Astrocyte (in vitro differentiated cells and primary cell): ENCODE measurements at regions not wholly inside any gene's neighbourhood (a gene's known extent, or its start where the extent isn't known, plus 50 kb on each side); places are given as distances from the start of the nearest gene placed in this dataset.

ENCODE experiments used
- DNase-seq: peaks from one replicate; pipeline ENCODE4 v3.0.0-alpha.2; 2010; ENCODE audit warnings: low read depth
- FAIRE-seq: peaks from 2 replicates; lab custom pipeline; 2011; peaks lifted over from hg19 to GRCh38; lab: Jason Lieb, UNC
- H2AFZ ChIP-seq: 2 replicates; pipeline ENCODE4 v1.6.0; 2012; ENCODE audit warnings: low read depth, low read length, inconsistent platforms
- H3K27ac ChIP-seq: 2 replicates; pipeline ENCODE4 v1.5.1; 2011; ENCODE audit warnings: low read depth, low read length, inconsistent platforms
- H3K27me3 ChIP-seq: 2 replicates; pipeline ENCODE4 v1.6.0; 2011; ENCODE audit warnings: low read length, inconsistent platforms; ENCODE audit not compliant: insufficient read depth
- H3K36me3 ChIP-seq: 2 replicates; pipeline ENCODE4 v1.5.1; 2011; ENCODE audit warnings: low read length, inconsistent platforms; ENCODE audit not compliant: insufficient read depth
- H3K4me1 ChIP-seq: 2 replicates; pipeline ENCODE4 v1.5.1; 2011; ENCODE audit warnings: low read length, inconsistent platforms; ENCODE audit not compliant: insufficient read depth
- H3K4me2 ChIP-seq: 2 replicates; pipeline ENCODE4 v1.6.0; 2012; ENCODE audit warnings: low read length, inconsistent platforms
- H3K4me3 ChIP-seq: 2 replicates; pipeline ENCODE4 v1.5.1; 2011; ENCODE audit warnings: low read depth, mild to moderate bottlenecking, low read length, inconsistent platforms; ENCODE audit not compliant: insufficient read depth
- H3K79me2 ChIP-seq: 2 replicates; pipeline ENCODE4 v1.6.0; 2012; ENCODE audit warnings: mild to moderate bottlenecking, low read length, inconsistent platforms; ENCODE audit not compliant: insufficient read depth
- H3K9ac ChIP-seq: 2 replicates; pipeline ENCODE4 v1.6.0; 2012; ENCODE audit warnings: mild to moderate bottlenecking, low read length, inconsistent platforms
- H3K9me3 ChIP-seq: 2 replicates; pipeline ENCODE4 v1.5.1; 2012; ENCODE audit warnings: low read depth, mild to moderate bottlenecking, low read length, inconsistent platforms; ENCODE audit not compliant: insufficient read depth
- H4K20me1 ChIP-seq: 2 replicates; pipeline ENCODE4 v1.6.0; 2012; ENCODE audit warnings: low read length, inconsistent platforms; ENCODE audit not compliant: insufficient read depth
- H3K27ac Mint-ChIP-seq: one replicate; pipeline ENCODE4 v1.8.0; 2021; ENCODE audit warnings: mild to moderate bottlenecking, mixed read lengths; ENCODE audit not compliant: unreplicated experiment
- H3K27me3 Mint-ChIP-seq: one replicate; pipeline ENCODE4 v1.8.0; 2021; ENCODE audit warnings: low read depth, mixed read lengths; ENCODE audit not compliant: unreplicated experiment
- H3K36me3 Mint-ChIP-seq: one replicate; pipeline ENCODE4 v1.8.0; 2021; ENCODE audit warnings: low read depth, mixed read lengths; ENCODE audit not compliant: unreplicated experiment
- H3K4me1 Mint-ChIP-seq: one replicate; pipeline ENCODE4 v1.8.0; 2021; ENCODE audit warnings: low read depth, mixed read lengths; ENCODE audit not compliant: unreplicated experiment
- H3K4me3 Mint-ChIP-seq: one replicate; pipeline ENCODE4 v1.8.0; 2021; ENCODE audit warnings: mild to moderate bottlenecking, moderate library complexity, mixed read lengths; ENCODE audit not compliant: unreplicated experiment
- H3K9me3 Mint-ChIP-seq: one replicate; pipeline ENCODE4 v1.8.0; 2021; ENCODE audit warnings: mild to moderate bottlenecking, mixed read lengths; ENCODE audit not compliant: unreplicated experiment
- CTCF ChIP-seq: IDR thresholded peaks from 2 replicates; pipeline ENCODE4 v1.5.1; 2011; ENCODE audit warnings: low read depth, mild to moderate bottlenecking, inconsistent platforms, low read length, moderate library complexity; ENCODE audit not compliant: insufficient read depth
- EZH2 ChIP-seq: IDR thresholded peaks from 2 replicates; pipeline ENCODE4 v1.6.1; 2012; ENCODE audit warnings: mild to moderate bottlenecking, low read length, inconsistent platforms; ENCODE audit not compliant: insufficient read depth

GRCh38 chr14:104405360-104406226 is 174.0 kb upstream of the C14orf180 start:
- TF ChIP-seq EZH2, result no peak
- no peak for TF ChIP-seq CTCF
- Histone ChIP-seq H4K20me1 (no peaks in the 10 kb centered on the region), H3K9ac (no peak overlapping the region), H3K9me3 (peaks cover 3% of the 10 kb centered on the region), H3K4me2 (no peak overlapping the region), H3K36me3 (no peaks in the 10 kb centered on the region), H3K4me1 (no peaks in the 10 kb centered on the region), H3K27ac (no peak overlapping the region), H3K4me3 (no peak overlapping the region), H3K79me2 (no peaks in the 10 kb centered on the region), H2AFZ (no peak overlapping the region), H3K27me3 (no peaks in the 10 kb centered on the region)
- Mint-ChIP-seq H3K27me3 (peaks cover 16% of the 10 kb centered on the region), H3K27ac (no peak overlapping the region), H3K36me3 (no peaks in the 10 kb centered on the region), H3K4me3 (no peak overlapping the region), H3K4me1 (no peaks in the 10 kb centered on the region), H3K9me3 (peaks cover 4% of the 10 kb centered on the region)
- DNase-seq, result no peak
- FAIRE-seq, result no peak

DNA sequence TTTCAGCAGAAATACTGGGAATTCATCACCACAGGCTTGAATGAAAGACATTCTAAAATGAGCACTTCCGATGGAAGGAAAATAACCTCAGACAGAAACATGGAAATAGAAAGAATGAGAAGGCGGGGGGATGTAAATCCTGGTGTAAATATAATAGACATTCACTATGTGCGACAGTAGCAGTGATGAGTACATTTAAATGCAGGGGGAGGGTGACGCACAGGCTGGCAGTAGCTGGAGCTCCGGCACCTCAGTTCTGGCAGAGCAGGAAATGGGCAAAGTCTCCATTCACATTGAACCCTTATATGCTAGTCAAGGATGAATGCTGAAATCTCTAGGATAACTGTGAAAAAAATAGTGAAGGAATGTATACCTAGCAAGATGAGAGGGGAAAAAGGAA is 172.7 kb upstream of the C14orf180 start:
- H3K4me3 Mint-ChIP-seq, result no peak overlapping the region
- H3K36me3 Mint-ChIP-seq, result no peaks in the 10 kb centered on the region
- no peaks in the 10 kb centered on the region for H3K79me2 ChIP-seq
- FAIRE-seq (no peak), DNase-seq (no peak)
- H3K27me3 ChIP-seq, result no peaks in the 10 kb centered on the region
- no peak overlapping the region for H2AFZ ChIP-seq
- no peaks in the 10 kb centered on the region for H4K20me1 ChIP-seq
- H3K4me2 ChIP-seq, result no peak overlapping the region
- no peaks in the 10 kb centered on the region for H3K36me3 ChIP-seq
- no peak overlapping the region for H3K4me3 ChIP-seq
- no peaks in the 10 kb centered on the region for H3K4me1 ChIP-seq
- H3K27me3 Mint-ChIP-seq, result peaks cover 15% of the 10 kb centered on the region
- TF ChIP-seq EZH2 (no peak), CTCF (no peak)
- H3K9me3 Mint-ChIP-seq, result peaks cover 2% of the 10 kb centered on the region
- H3K9me3 ChIP-seq, result peaks cover 3% of the 10 kb centered on the region
- no peak overlapping the region for H3K9ac ChIP-seq
- no peaks in the 10 kb centered on the region for H3K4me1 Mint-ChIP-seq
- H3K27ac ChIP-seq, result no peak overlapping the region
- H3K27ac Mint-ChIP-seq, result no peak overlapping the region

DNA sequence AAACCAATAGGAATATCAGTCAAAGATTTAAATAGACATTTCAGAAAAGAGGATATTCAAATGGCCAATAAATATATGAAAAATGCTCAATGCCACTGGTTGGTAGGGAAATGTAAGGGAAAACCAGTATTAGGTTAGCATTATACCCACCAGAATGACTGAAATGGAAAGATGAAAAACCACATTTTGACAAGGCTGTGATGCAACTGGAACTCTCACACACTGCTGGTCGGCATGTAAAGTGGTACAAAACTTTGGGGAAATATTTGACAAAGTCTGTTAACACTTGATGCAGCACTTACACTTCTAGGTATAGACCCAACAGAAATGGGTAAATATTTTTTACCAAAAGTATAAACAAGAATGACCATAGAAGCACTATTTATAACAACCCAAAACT is 163.2 kb upstream of the C14orf180 start:
- H3K36me3 Mint-ChIP-seq, result no peaks in the 10 kb centered on the region
- no peaks in the 10 kb centered on the region for H4K20me1 ChIP-seq
- no peak for DNase-seq
- no peak overlapping the region for H3K9ac ChIP-seq
- FAIRE-seq, result no peak
- no peak overlapping the region for H3K27ac ChIP-seq
- TF ChIP-seq EZH2 (no peak), CTCF (no peak)
- no peaks in the 10 kb centered on the region for H3K4me1 ChIP-seq
- H3K9me3 ChIP-seq, result no peaks in the 10 kb centered on the region
- no peak overlapping the region for H3K4me2 ChIP-seq
- H2AFZ ChIP-seq, result no peak overlapping the region
- H3K36me3 ChIP-seq, result no peaks in the 10 kb centered on the region
- H3K27me3 ChIP-seq, result no peaks in the 10 kb centered on the region
- H3K4me3 ChIP-seq, result no peak overlapping the region
- H3K79me2 ChIP-seq, result no peaks in the 10 kb centered on the region
- no peak overlapping the region for H3K4me3 Mint-ChIP-seq
- H3K27ac Mint-ChIP-seq, result no peak overlapping the region
- no peaks in the 10 kb centered on the region for H3K4me1 Mint-ChIP-seq
- H3K27me3 Mint-ChIP-seq, result peaks cover 28% of the 10 kb centered on the region
- peaks cover 5% of the 10 kb centered on the region for H3K9me3 Mint-ChIP-seq
